Smooth muscle cell (in vitro differentiated cells): ENCODE measurements at regions not wholly inside any gene's neighbourhood (a gene's known extent, or its start where the extent isn't known, plus 50 kb on each side); places are given as distances from the start of the nearest gene placed in this dataset.

ENCODE experiments used
- DNase-seq: peaks from one replicate; lab custom pipeline; 2025; ENCODE audit not compliant: unreplicated experiment; lab: John Stamatoyannopoulos, UW
- H2AFZ ChIP-seq: fragments of 200-600 bp; sonication (generic); 2 replicates; pipeline ENCODE4 v1.6.0; 2016; ENCODE audit warnings: antibody characterized with exemption, low read depth, mild to moderate bottlenecking
- H3F3A ChIP-seq: fragments of 200-600 bp; sonication (generic); 2 replicates; pipeline ENCODE4 v1.6.0; 2017; ENCODE audit warnings: antibody characterized with exemption, low read depth
- H3K27ac ChIP-seq: fragments of 200-600 bp; sonication (generic); 2 replicates; pipeline ENCODE4 v1.5.1; 2016; ENCODE audit warnings: low read depth, mild to moderate bottlenecking
- H3K27me3 ChIP-seq: fragments of 200-600 bp; sonication (generic); 2 replicates; pipeline ENCODE4 v1.6.1; 2016; ENCODE audit warnings: low read depth, mild to moderate bottlenecking
- H3K36me3 ChIP-seq: fragments of 200-600 bp; sonication (generic); 2 replicates; pipeline ENCODE4 v1.5.1; 2016; ENCODE audit warnings: low read depth
- H3K4me1 ChIP-seq: fragments of 200-600 bp; sonication (generic); 2 replicates; pipeline ENCODE4 v1.5.1; 2016; ENCODE audit warnings: low read depth
- H3K4me2 ChIP-seq: fragments of 200-600 bp; sonication (generic); 2 replicates; pipeline ENCODE4 v1.6.0; 2016; ENCODE audit warnings: mild to moderate bottlenecking
- H3K4me3 ChIP-seq: fragments of 200-600 bp; sonication (generic); 2 replicates; pipeline ENCODE4 v1.5.1; 2016; ENCODE audit warnings: mild to moderate bottlenecking
- H3K79me2 ChIP-seq: fragments of 200-600 bp; sonication (generic); 2 replicates; pipeline ENCODE4 v1.6.0; 2016; ENCODE audit warnings: low read depth, mild to moderate bottlenecking
- H3K9ac ChIP-seq: fragments of 200-600 bp; sonication (generic); 2 replicates; pipeline ENCODE4 v1.6.0; 2016; ENCODE audit warnings: low read depth
- H3K9me3 ChIP-seq: fragments of 200-600 bp; sonication (generic); replicated peaks from 2 replicates; pipeline ENCODE4 v1.5.1; 2016; ENCODE audit warnings: low read depth
- H4K20me1 ChIP-seq: fragments of 200-600 bp; sonication (generic); 2 replicates; pipeline ENCODE4 v1.6.0; 2016; ENCODE audit warnings: low read depth
- CTCF ChIP-seq: fragments of 200-600 bp; sonication (generic); IDR thresholded peaks from 2 replicates; pipeline ENCODE4 v1.5.1; 2017; ENCODE audit warnings: borderline replicate concordance, mild to moderate bottlenecking, antibody characterized with exemption; ENCODE audit not compliant: insufficient read depth, poor library complexity, severe bottlenecking
- WGBS: methylation state at CpG from one replicate; pipeline ENCODE4 v1.1.7; 2016; ENCODE audit warnings: low lambda C conversion rate; 5-methylcytosine and 5-hydroxymethylcytosine counted together

- Histone ChIP-seq H3K4me3 (no peak overlapping the region), H4K20me1 (no peaks in the 10 kb centered on the region), H3K27ac (no peak overlapping the region), H3K27me3 (no peaks in the 10 kb centered on the region), H2AFZ (no peak overlapping the region), H3F3A (no peaks in the 10 kb centered on the region), H3K4me2 (no peak overlapping the region), H3K79me2 (no peaks in the 10 kb centered on the region), H3K36me3 (no peaks in the 10 kb centered on the region), H3K9ac (no peak overlapping the region), H3K9me3 (no peaks in the 10 kb centered on the region), H3K4me1 (no peaks in the 10 kb centered on the region)
- no peak for DNase-seq
- 91% methylated on average over 2 of the region's 2 CpGs for WGBS
- no peak for TF ChIP-seq CTCF
Measured at GRCh38 chr22:19614536-19614863, 90.3 kb upstream of the CLDN5 start.

- Histone ChIP-seq H3K4me1 (no peaks in the 10 kb centered on the region), H3K36me3 (no peaks in the 10 kb centered on the region), H3K27ac (no peak overlapping the region), H4K20me1 (no peaks in the 10 kb centered on the region), H3K4me3 (no peak overlapping the region), H3K9me3 (no peaks in the 10 kb centered on the region), H3K27me3 (no peaks in the 10 kb centered on the region), H3K9ac (no peak overlapping the region), H2AFZ (no peak overlapping the region), H3K4me2 (no peak overlapping the region), H3F3A (no peaks in the 10 kb centered on the region), H3K79me2 (no peaks in the 10 kb centered on the region)
- DNase-seq, result no peak
- WGBS, result 87% methylated on average over 13 of the region's 13 CpGs
- TF ChIP-seq CTCF, result no peak
Measured at GRCh38 chr22:19615001-19615461, 90.8 kb upstream of the CLDN5 start.

- H2AFZ ChIP-seq, result no peak overlapping the region
- no peaks in the 10 kb centered on the region for H3K79me2 ChIP-seq
- no peaks in the 10 kb centered on the region for H4K20me1 ChIP-seq
- H3F3A ChIP-seq, result no peaks in the 10 kb centered on the region
- 89% methylated on average over 6 of the region's 9 CpGs for WGBS
- no peaks in the 10 kb centered on the region for H3K9me3 ChIP-seq
- no peak overlapping the region for H3K4me2 ChIP-seq
- no peak overlapping the region for H3K4me3 ChIP-seq
- TF ChIP-seq CTCF, result no peak
- DNase-seq, result no peak
- no peaks in the 10 kb centered on the region for H3K4me1 ChIP-seq
- H3K9ac ChIP-seq, result no peak overlapping the region
- H3K27ac ChIP-seq, result no peak overlapping the region
- H3K36me3 ChIP-seq, result no peaks in the 10 kb centered on the region
- no peaks in the 10 kb centered on the region for H3K27me3 ChIP-seq
Measured at GRCh38 chr22:19615867-19616581, 91.8 kb upstream of the CLDN5 start.

GRCh38 chr22:19619144-19620009 is 94.9 kb upstream of the SEPTIN5 start:
- H3K9ac ChIP-seq, result no peak overlapping the region
- H3F3A ChIP-seq, result no peaks in the 10 kb centered on the region
- H2AFZ ChIP-seq, result no peak overlapping the region
- H3K36me3 ChIP-seq, result no peaks in the 10 kb centered on the region
- H3K4me1 ChIP-seq, result peaks cover 10% of the 10 kb centered on the region
- TF ChIP-seq CTCF, result no peak
- no peaks in the 10 kb centered on the region for H4K20me1 ChIP-seq
- H3K27me3 ChIP-seq, result no peaks in the 10 kb centered on the region
- 90% methylated on average over 8 of the region's 8 CpGs for WGBS
- no peaks in the 10 kb centered on the region for H3K9me3 ChIP-seq
- no peak overlapping the region for H3K27ac ChIP-seq
- no peaks in the 10 kb centered on the region for H3K79me2 ChIP-seq
- DNase-seq, result no peak
- H3K4me2 ChIP-seq, result no peak overlapping the region
- no peak overlapping the region for H3K4me3 ChIP-seq
